MM.1S (cell line): ENCODE measurements at regions not wholly inside any gene's neighbourhood (a gene's known extent, or its start where the extent isn't known, plus 50 kb on each side); places are given as distances from the start of the nearest gene placed in this dataset.

Experiments used
- CTCF ChIP-seq: fragments of 300-600 bp; sonication (generic); IDR thresholded peaks from 2 replicates; pipeline ENCODE4 v1.5.1; 2016; ENCODE audit warnings: antibody characterized with exemption, low read length, mixed read lengths
- EZH2 ChIP-seq: fragments of 300-600 bp; sonication (generic); optimal IDR thresholded peaks from 2 replicates; pipeline ENCODE3; 2017; ENCODE audit warnings: low read depth, mild to moderate bottlenecking, antibody characterized with exemption, low read length, mixed read lengths
- EZH2phosphoT487 ChIP-seq: fragments of 300-600 bp; sonication (generic); IDR thresholded peaks from 2 replicates; pipeline ENCODE4 v1.6.1; 2018; ENCODE audit warnings: antibody characterized with exemption, low read length

GRCh38 chr13:91126806-91127205 is 220.7 kb upstream of the MIR17HG start:
- TF ChIP-seq EZH2 = no peak
- TF ChIP-seq CTCF = no peak
- TF ChIP-seq EZH2phosphoT487 = no peak
